KOPT-K1 (cell line): ENCODE measurements at regions not wholly inside any gene's neighbourhood (a gene's known extent, or its start where the extent isn't known, plus 50 kb on each side); places are given as distances from the start of the nearest gene placed in this dataset.
A peak's percentile ranks its signal among the peaks of the same experiment; 100 is the strongest.
"Not testable (repeated sequence)": the region's sequence is repeated elsewhere in the genome, so short reads cannot be mapped to it uniquely, and the experiment has no call there.

Experiments
- H3K27ac ChIP-seq: fragments of 200-600 bp; sonication (generic); 2 replicates; pipeline ENCODE4 v1.5.1; 2016; ENCODE audit warnings: antibody characterized with exemption, mild to moderate bottlenecking, low read depth, low read length; ENCODE audit not compliant: poor library complexity, severe bottlenecking
- H3K36me3 ChIP-seq: fragments of 200-600 bp; sonication (generic); 2 replicates; pipeline ENCODE4 v1.5.1; 2017; ENCODE audit warnings: antibody characterized with exemption, mild to moderate bottlenecking, low read length, moderate library complexity; ENCODE audit not compliant: insufficient read depth
- H3K9me3 ChIP-seq: fragments of 200-600 bp; sonication (generic); 2 replicates; pipeline ENCODE4 v1.5.1; 2017; ENCODE audit warnings: antibody characterized with exemption, low read length, mild to moderate bottlenecking; ENCODE audit not compliant: insufficient read depth, poor library complexity, severe bottlenecking

DNA sequence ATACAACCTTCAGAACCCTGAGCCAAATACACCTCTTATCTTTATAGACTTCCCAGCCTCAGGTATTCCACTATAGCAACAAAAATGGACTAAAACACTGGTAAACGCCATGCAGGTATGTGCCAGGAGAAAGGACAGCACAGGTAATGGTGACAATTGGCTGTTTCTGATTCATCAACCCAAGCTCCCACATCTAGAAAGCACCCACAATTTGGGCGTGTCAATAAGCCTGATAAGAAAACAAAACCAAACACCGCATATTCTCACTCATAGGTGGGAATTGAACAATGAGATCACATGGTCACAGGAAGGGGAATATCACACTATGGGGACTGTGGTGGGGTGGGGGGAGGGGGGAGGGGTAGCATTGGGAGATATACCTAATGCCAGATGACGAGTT is 348.5 kb downstream of the GADD45G start:
- not testable (repeated sequence) for H3K9me3 ChIP-seq, H3K36me3 ChIP-seq, H3K27ac ChIP-seq

DNA sequence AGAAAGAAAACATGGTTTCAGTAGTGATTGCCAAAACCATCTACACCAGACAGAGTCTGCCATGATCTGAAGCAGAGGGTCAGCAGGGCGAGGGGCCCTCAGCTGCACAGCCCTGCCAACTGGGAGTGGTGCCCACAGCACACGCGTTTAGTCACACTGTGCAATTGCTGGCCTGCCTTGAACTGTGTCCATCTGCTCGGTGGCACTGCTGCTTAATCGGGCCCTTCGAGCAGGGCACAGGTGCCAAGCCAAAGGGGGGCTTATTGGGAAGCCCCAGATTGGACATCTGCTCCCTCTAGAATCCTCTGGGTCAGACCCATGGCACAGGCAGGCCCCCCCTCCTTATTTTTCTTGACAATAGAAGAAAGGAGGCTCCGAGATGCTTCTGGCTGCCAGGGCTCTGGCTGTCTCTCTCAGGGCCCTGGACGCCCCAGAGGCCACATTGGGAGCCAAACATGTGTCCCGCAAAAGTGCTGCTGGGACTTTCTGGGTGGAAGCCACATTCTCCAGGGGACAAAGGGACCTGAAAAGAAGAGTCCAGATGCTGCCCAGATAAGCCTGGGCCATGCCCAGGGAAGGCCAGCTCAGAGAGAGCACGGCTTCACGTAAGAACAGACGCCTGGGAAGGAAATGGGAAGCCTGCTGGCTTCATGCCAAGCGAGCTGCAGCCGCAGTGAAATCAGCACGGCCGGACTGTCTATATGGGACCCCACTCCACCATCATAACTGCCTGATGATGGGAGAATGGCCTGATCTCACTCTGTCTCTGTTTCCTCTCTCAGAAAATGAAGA is 349.2 kb downstream of the GADD45G start:
- Histone ChIP-seq H3K9me3 (no peaks in the 10 kb centered on the region), H3K36me3 (no peaks in the 10 kb centered on the region), H3K27ac (no peak overlapping the region)

DNA sequence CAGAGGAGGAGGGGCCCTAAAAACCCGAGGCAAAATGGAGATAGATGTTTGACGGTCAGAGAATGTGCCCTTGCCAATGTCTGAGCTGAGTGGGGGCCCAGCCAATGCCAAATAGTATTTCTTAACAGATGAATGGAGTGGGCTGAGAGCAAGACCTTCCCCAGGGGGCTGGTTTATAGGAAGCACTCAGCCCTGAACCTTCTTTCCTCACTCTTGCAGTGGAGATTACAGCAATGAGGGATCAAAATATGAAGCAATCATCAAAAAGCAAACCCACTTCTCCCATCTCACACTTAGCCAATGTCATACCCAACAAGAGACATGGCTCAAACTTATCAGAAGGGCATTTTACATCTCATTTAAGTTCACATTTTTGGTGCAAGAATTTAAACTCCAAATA is 350.3 kb downstream of the GADD45G start:
- Histone ChIP-seq H3K27ac (no peak overlapping the region), H3K36me3 (no peaks in the 10 kb centered on the region), H3K9me3 (no peaks in the 10 kb centered on the region)

DNA sequence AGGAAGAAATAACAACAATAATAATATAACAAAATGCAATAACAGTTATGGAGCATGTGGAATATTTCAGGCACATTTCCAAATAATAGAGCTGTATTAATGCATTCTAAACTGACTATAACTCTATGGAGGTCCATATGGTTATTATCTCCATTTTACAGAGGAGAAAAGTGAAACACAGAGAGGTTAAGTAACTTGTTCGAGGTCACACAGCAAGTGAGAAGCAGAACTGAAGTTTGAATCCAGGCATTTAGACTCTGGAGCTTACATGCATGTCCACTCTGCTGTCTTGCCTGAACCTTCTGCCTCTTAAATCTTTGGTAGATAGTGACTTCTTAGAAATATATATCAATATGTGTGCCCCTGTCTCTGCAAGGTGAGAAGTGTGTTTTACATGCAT is 350.8 kb downstream of the GADD45G start:
- Histone ChIP-seq H3K27ac (no peak overlapping the region), H3K36me3 (no peaks in the 10 kb centered on the region), H3K9me3 (no peaks in the 10 kb centered on the region)

DNA sequence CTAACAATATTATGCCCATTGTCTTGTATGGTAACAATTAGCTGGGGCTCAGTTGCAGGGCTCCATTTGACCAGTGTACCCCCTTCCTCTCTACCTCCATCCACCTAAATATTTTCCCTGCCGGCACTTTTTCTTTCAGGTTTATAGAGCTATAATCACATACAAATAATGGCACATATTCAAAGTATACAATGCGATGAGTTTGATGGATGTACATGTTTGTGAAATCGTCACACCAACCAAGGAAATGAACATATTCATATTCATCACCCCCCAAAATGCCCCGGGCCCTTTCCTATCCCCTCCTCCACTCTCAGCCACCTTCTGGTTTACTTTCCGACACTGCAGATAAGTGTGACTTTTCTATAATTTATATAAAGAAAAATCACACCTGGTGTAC is 351.5 kb downstream of the GADD45G start:
- Histone ChIP-seq H3K27ac (no peak overlapping the region), H3K36me3 (no peaks in the 10 kb centered on the region), H3K9me3 (no peaks in the 10 kb centered on the region)

DNA sequence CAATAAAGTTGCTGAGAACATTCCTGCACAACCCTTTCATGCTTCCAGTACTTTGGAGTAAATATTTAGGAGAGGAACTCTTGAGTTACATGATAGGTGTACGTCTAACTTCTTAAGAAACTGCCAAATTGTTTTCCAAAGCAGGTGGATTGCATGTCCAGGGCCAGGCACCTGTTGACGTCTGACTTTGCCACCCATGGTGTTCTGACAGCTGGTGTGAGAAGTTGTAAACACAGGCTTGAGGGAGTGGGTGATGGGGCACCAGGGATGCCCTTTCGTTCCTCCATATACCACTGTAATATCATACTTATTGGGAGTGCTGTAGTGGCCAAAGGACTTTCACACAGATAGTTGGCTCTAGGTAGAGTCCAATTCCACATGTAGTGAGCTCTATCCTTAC is 352.1 kb downstream of the GADD45G start:
- Histone ChIP-seq H3K9me3 (no peaks in the 10 kb centered on the region), H3K36me3 (no peaks in the 10 kb centered on the region), H3K27ac (no peak overlapping the region)

DNA sequence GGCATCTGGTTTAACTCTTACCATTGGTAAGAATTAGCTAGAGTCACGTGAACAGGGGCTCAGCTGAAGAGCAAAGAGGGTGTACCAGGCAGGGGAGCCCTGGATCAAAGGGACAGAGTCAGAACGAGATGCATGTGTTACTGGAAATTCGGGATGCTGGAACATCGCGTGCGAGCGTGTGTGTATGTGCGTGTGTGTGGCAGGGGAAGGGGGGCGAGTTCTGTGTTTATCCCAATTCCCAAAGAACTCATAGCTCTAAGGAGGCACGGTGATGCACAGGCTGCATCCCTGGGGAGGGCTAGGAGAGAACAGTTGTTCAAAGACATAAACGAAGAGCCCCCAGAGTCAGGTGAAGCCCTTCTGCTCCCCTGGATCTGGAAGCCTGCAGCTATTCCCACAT is 353.3 kb downstream of the GADD45G start:
- H3K27ac ChIP-seq: no peak overlapping the region
- no peaks in the 10 kb centered on the region for H3K36me3 ChIP-seq
- H3K9me3 ChIP-seq: no peaks in the 10 kb centered on the region

DNA sequence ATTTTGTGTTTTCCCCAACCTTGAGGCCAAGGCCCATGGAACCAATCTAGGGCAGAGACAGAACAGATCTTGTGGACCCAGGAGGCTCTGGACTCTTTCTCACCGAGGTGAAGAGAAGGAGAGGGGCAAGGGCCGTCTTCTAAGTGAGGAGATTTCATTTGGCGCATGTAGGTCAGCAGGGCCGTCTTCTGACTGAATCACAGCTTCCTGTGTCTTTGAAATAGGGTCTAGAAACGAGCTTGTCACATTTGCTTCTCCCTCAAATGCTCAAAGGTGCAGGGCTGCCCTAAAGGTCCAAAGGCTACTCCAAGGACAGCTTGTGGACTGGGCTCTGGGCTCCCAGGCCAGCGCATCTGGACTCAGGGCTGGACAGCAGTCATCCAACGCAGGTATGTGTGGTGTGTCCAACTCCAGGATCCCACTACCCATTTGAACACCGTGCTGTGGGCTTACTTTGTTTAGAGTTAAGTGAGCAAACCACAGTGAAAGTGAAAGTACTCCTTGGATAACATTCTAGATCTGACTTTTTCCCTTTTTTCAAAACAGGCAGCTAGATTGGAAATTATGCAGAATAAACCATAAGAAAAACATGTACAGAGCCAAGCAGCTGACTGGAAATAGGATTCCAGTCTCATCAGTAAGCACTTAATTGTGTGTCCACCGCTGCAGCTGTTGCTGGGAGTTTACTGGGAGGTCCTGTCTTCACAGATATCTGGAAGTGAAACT is 357.0 kb downstream of the GADD45G start:
- no peaks in the 10 kb centered on the region for H3K36me3 ChIP-seq
- no peaks in the 10 kb centered on the region for H3K9me3 ChIP-seq
- peak overlapping the region; percentile 42 for H3K27ac ChIP-seq

DNA sequence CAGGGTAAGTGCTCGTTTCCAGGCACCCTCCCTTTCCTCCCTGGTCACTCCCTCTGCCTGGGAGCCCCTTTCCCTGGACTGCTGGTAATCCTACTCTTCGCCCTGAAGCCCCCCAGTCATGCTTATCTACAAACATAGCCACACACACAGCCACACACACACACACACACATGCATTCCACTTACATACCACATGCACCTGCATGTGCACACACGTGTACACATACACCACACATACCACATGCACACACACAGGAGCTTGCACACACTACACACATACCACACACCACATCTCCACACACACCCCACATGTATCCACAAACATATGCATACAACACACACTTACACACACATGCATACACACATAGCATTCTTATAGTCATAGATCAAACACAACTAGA is 358.5 kb downstream of the GADD45G start:
- Histone ChIP-seq H3K36me3 (no peaks in the 10 kb centered on the region), H3K9me3 (no peaks in the 10 kb centered on the region), H3K27ac (no peak overlapping the region)

DNA sequence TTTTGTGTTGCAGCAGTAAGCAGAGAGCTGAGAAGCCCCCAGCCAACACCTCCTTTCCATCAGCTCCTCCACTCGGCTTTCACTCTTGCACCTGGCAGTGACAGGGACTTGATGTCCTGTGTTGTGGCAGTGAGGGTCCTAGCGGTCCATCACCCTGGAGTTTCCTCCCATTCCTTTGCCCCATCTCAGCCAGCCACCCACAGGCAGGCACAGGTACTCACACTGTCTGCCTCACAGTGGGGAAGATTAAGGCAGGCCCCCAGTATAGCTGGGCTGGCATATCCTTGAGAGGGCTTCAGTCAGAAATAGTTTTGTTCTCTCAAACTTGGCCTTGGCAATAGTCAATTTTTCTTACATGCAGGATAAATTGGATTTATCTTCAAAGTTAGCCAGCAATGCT is 362.7 kb downstream of the GADD45G start:
- Histone ChIP-seq H3K36me3 (no peaks in the 10 kb centered on the region), H3K9me3 (no peaks in the 10 kb centered on the region), H3K27ac (no peak overlapping the region)

DNA sequence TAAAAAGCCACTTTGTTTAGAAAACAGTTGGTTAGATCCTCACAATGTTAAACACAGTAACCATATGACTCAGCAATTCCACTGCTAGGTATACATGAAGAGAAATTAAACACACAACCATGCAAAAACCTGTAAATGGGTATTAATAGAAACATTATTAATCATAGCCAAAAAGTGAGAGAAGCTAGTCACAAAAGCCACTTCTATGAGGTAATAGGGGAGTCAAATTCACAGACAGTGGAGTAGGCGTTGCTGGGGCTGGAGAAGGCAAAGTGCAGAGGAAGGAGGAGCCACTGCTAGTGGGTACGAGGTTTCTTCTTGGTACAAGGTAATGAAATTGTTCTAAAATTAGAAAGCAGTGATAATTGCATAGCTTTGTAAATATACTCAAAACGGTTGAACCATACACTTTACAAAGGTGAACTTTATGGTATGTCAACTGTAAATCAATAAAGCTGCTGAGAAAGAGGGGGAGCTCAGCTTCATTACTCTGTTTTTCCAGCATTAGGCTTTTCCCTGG is 364.4 kb downstream of the GADD45G start:
- no peak overlapping the region for H3K27ac ChIP-seq
- H3K9me3 ChIP-seq: no peaks in the 10 kb centered on the region
- H3K36me3 ChIP-seq: no peaks in the 10 kb centered on the region

DNA sequence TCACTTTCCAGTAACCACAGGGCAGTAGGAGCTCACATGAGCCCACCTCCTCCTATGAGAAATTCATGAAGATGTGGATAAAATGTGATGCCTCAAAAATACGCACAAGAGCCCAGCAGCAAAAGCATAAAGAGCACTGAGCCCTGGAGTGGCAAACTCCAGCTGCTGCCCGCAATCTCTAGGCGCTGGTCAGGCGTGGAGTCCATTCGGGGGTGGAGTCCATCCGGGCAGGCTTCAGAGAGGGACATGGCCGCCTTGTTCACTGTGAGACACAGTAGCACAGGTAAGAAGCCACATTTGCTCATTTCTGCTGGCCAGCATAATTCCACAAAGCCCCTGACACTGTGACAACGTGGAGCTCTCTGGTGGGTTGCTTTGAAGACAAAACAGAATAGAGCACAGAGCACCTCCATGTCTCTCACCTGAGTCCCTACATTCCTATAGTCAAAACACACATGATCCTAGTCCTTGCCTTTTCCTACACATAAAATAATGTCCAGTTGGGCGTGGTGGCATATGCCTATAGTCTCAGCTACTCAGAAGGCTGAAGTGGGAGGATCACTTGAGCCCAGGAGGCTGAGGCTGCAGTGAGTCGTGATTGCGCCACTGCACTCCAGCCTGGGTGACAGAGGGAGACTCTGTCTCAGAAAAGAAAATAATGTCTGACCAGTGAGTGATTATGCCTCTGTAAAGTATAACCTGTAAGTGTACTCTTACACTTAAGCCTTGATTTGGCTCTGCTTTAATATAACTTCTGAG is 365.2 kb downstream of the GADD45G start:
- H3K9me3 ChIP-seq: no peaks in the 10 kb centered on the region
- no peaks in the 10 kb centered on the region for H3K36me3 ChIP-seq
- no peak overlapping the region for H3K27ac ChIP-seq

DNA sequence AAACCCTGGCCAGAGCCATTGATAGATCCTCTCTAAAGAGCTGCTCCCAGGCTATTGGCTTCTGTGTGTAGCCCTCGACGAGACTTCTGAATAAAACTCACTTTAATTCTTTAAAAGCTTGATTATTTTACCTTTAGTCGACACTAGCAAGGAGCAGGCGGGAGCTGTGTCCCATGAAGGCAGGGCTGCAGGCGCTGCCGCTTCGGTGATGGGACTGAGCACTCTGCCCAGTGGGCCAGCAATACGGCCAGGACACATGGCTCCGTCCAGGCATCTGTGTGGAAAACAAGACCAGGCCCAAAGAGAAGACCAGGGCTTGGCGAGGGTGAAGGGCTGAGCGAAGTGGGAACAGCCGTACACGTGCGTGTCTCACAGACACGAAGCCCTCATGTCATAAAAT is 365.9 kb downstream of the GADD45G start:
- Histone ChIP-seq H3K9me3 (no peaks in the 10 kb centered on the region), H3K27ac (no peak overlapping the region)

DNA sequence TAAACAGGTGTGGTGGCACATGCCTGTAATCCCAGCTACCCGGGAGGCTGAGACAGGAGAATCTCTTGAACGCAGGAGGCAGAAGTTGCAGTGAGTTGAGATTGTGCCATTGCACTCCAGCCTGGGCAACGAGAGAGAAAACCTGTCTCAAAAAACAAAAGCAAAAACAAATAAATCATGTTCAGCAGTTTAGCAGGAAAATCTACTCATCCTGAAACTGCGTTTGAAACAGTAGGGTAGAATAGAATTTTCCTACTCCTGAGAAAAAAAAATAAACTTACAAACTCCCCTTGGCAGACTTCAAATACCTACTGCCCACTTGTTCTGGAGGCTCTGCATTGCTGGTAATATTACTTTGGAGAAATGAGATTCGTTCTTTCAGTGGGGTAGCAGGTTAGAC is 367.7 kb downstream of the GADD45G start:
- Histone ChIP-seq H3K36me3 (no peaks in the 10 kb centered on the region), H3K9me3 (no peaks in the 10 kb centered on the region), H3K27ac (no peak overlapping the region)

More for the DNA sequence above, 365.9 kb downstream of the GADD45G start:
- no peaks in the 10 kb centered on the region for H3K36me3 ChIP-seq

DNA sequence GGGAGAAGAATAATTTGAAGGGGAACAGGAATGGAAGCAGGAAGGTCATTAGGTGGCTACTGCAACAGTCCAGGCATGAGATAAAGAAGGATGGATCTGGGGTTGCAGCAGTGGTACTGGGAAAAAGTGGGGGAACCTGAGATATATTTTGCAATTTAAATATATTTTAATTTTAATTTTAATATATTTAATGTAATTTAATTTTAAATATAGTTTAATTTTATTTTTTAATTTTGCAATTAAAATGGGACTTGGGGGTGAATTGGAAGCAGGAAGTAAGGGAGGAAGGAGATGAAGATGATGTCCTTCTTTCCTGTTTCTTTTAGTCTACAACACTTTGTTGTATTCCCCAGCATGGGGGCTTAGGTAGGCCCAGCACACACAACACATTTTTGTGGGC is 369.8 kb downstream of the GADD45G start:
- H3K9me3 ChIP-seq: no peaks in the 10 kb centered on the region
- no peaks in the 10 kb centered on the region for H3K36me3 ChIP-seq
- no peak overlapping the region for H3K27ac ChIP-seq
